ENCODE measurements at regions not wholly inside any gene's neighbourhood (a gene's known extent, or its start where the extent isn't known, plus 50 kb on each side); places are given as distances from the start of the nearest gene placed in this dataset.

DNA sequence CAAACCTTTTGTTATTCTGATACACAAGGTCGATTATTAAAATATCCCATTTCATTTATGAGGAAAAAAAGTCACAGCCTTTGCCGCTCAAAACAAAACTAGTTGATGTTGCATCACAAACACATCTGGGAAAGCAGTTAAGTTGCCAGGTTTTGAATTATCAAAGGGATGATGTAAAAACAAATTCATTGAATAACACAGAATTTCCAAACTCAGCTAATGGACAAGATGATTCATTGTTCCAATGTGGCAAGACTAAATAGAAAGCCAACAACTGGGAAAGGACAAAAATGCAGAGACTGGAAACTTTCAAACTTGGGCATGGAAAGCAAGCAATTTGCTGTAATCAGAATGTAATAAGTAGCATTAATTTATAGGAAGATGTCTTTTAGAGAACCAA lies 610.0 kb upstream of the ZNF385D start:
- no peak overlapping the region for H3K14ac ChIP-seq (ENCODE audit: insufficient read length)
- no peak overlapping the region for H4K91ac ChIP-seq (replicated peaks; ENCODE audit: insufficient read length, low read length)
- no peak overlapping the region for H4K5ac ChIP-seq (ENCODE audit: insufficient read length, low read depth, low read length)
- H2BK12ac ChIP-seq (ENCODE audit: low read depth, low read length) = no peak overlapping the region
- H3K56ac ChIP-seq (replicated peaks; ENCODE audit: insufficient read length, low read depth, low read length) = no peak overlapping the region
- WGBS, 2 experiments (ENCODE audit: extremely low coverage in 1 of 2, insufficient coverage in 1 of 2, insufficient read length in 1 of 2, insufficient replicate concordance in 2 of 2, low coverage in 1 of 2, low lambda C conversion rate in 2 of 2, missing lambda C conversion rate in 1 of 2) = 96% methylated on average over 2 of the region's 2 CpGs; no CpG with 5 or more reads in 1 of the 2 experiments
- H2AK5ac ChIP-seq (ENCODE audit: low read depth, low read length) = no peak overlapping the region
- TF ChIP-seq EP300 (IDR thresholded peaks at IDR 0.05; ENCODE audit: borderline replicate concordance in 1 of 2, low read depth in 2 of 2, low read length in 2 of 2) (no peak), POLR2A (IDR thresholded peaks at IDR 0.05; ENCODE audit: control extremely low read depth in 1 of 2, low read depth in 2 of 2, low read length in 2 of 2) (no peak), TCF12 (IDR thresholded peaks at IDR 0.05; ENCODE audit: low read depth, low read length) (no peak), JUND (IDR thresholded peaks at IDR 0.05; ENCODE audit: low read length) (no peak), TAF7 (optimal IDR thresholded peaks at IDR 0.05; ENCODE audit: borderline replicate concordance, low read depth, low read length) (no peak), TBP (IDR thresholded peaks at IDR 0.05; ENCODE audit: low read depth, low read length) (no peak), HDAC6 (IDR thresholded peaks at IDR 0.05; ENCODE audit: low read depth, low read length) (no peak), KDM5A (IDR thresholded peaks at IDR 0.05; ENCODE audit: low read length) (no peak), MAFK (IDR thresholded peaks at IDR 0.05; ENCODE audit: low read depth, low read length) (no peak)
- no peaks in the 10 kb centered on the region for H3K23me2 ChIP-seq (ENCODE audit: low read depth, low read length)
- H2BK120ac ChIP-seq (replicated peaks; ENCODE audit: low read depth, low read length) = no peak overlapping the region
- H3K4me2 ChIP-seq (ENCODE audit: insufficient read depth in 1 of 2, low read depth in 2 of 2, low read length in 2 of 2) = no peak overlapping the region
- no peak overlapping the region for H2BK5ac ChIP-seq (ENCODE audit: low read depth, low read length)
- no peak overlapping the region for H3K9ac ChIP-seq (replicated peaks in 1 of 4; ENCODE audit: extremely low read depth in 1 of 4, low read depth in 3 of 4, low read length in 3 of 4)
- H3K27ac ChIP-seq (ENCODE audit: low read depth, low read length) = no peak overlapping the region
- H3K79me1 ChIP-seq (ENCODE audit: low read depth, low read length) = no peaks in the 10 kb centered on the region
- ChIA-PET POLR2A (ENCODE audit: partially characterized antibody) (no interaction called here), CTCF (ENCODE audit: partially characterized antibody) (no interaction called here)
- no peak overlapping the region for H3K18ac ChIP-seq (ENCODE audit: extremely low read depth, low read length)
- no peak overlapping the region for H2BK20ac ChIP-seq (ENCODE audit: low read length)
- no peak overlapping the region for H3K4me3 ChIP-seq (ENCODE audit: extremely low read depth in 1 of 4, insufficient read depth in 2 of 4, low read depth in 3 of 4, low read length in 4 of 4)
- H4K8ac ChIP-seq (ENCODE audit: extremely low read depth, insufficient read depth, low read length) = no peak overlapping the region
- no peaks in the 10 kb centered on the region for H4K20me1 ChIP-seq (replicated peaks in 1 of 2; ENCODE audit: control insufficient read depth in 1 of 2, insufficient read depth in 2 of 2, low read length in 2 of 2)
- H3K23ac ChIP-seq (ENCODE audit: insufficient read length) = no peak overlapping the region
- H2BK15ac ChIP-seq (ENCODE audit: low read length) = no peak overlapping the region
- H3K27me3 ChIP-seq (replicated peaks in 1 of 4; ENCODE audit: control insufficient read depth in 3 of 4, extremely low read depth in 1 of 4, insufficient read depth in 3 of 4, low read length in 3 of 4) = no peaks in the 10 kb centered on the region
- H3K4me1 ChIP-seq (replicated peaks in 1 of 4; ENCODE audit: control insufficient read depth in 3 of 4, insufficient read depth in 4 of 4, low read length in 3 of 4) = no peaks in the 10 kb centered on the region
- FAIRE-seq = no peak
- no peak for DNase-seq (ENCODE audit: low read depth in 1 of 2, low spot score in 2 of 2)
- H3K79me2 ChIP-seq (ENCODE audit: control insufficient read depth in 1 of 2, insufficient read depth in 2 of 2, low read length in 2 of 2) = no peaks in the 10 kb centered on the region
- H2AFZ ChIP-seq (ENCODE audit: low read length) = no peak overlapping the region
- H3K4ac ChIP-seq (replicated peaks; ENCODE audit: insufficient read length, low read depth, low read length) = no peak overlapping the region
- H3K9me3 ChIP-seq (ENCODE audit: insufficient read depth in 2 of 2, low read depth in 1 of 2, low read length in 1 of 2) = no peaks in the 10 kb centered on the region
- no peaks in the 10 kb centered on the region for H3K36me3 ChIP-seq (ENCODE audit: control insufficient read depth in 2 of 4, insufficient read depth in 4 of 4, low read length in 3 of 4)

Data from H1 (cell line).